B cell (primary cell): ENCODE measurements at regions not wholly inside any gene's neighbourhood (a gene's known extent, or its start where the extent isn't known, plus 50 kb on each side); places are given as distances from the start of the nearest gene placed in this dataset.

Experiments used
- ATAC-seq: fragments of 200-7000 bp; cut with Tn5 transposase; one replicate; pipeline ENCODE4 v1.10.0; 2021; ENCODE audit warnings: low read depth, mild to moderate bottlenecking, moderate number of reproducible peaks, moderate library complexity
- CTCF ChIA-PET: fragments of 350-600 bp; sonication (Branson Sonifier 250); formaldehyde crosslinking; loops from one replicate; lab custom pipeline; 2021; ENCODE audit warnings: antibody characterized with exemption, inconsistent platforms; lab: Charles Lee
- POLR2A ChIA-PET: fragments of 350-600 bp; sonication (Branson Sonifier 250); formaldehyde crosslinking; loops from one replicate; lab custom pipeline; 2021; ENCODE audit warnings: antibody characterized with exemption; lab: Charles Lee
- DNase-seq: peaks from one replicate; pipeline ENCODE4 v3.0.0; 2013
- H2AFZ ChIP-seq: 2 replicates; pipeline ENCODE4 v1.6.1; 2012; ENCODE audit warnings: mild to moderate bottlenecking, low read depth, low read length; ENCODE audit not compliant: insufficient read depth, poor library complexity, severe bottlenecking
- H3K27ac ChIP-seq, 2 donors: 1 replicate in 1 of 2; 2 replicates in 1 of 2; pipeline ENCODE4 v1.5.1; 2012 to 2013; ENCODE audit warnings: low read length in 2 of 2, mild to moderate bottlenecking in 2 of 2, moderate library complexity in 1 of 2
- H3K27me3 ChIP-seq, 4 experiments: fragments of 200-600 bp in 1 of 4; sonication (generic) in 1 of 4; replicated peaks in 1 of 4; 1 replicate in 2 of 4; 2 replicates in 2 of 4; pipeline versions ENCODE4 v1.6.1 to v1.7.0; 2013 to 2016; ENCODE audit warnings: low read length in 3 of 4, mild to moderate bottlenecking in 2 of 4, mixed read lengths in 1 of 4, moderate library complexity in 1 of 4; ENCODE audit not compliant: insufficient read depth in 4 of 4, control insufficient read depth in 3 of 4; ENCODE audit errors: control extremely low read depth in 1 of 4
- H3K36me3 ChIP-seq, 2 experiments: replicated peaks in 1 of 2; 1 replicate in 1 of 2; 2 replicates in 1 of 2; pipeline versions ENCODE4 v1.6.1 to v1.7.1; 2013; ENCODE audit warnings: low read length in 1 of 2; ENCODE audit not compliant: insufficient read depth in 2 of 2, control insufficient read depth in 1 of 2; ENCODE audit errors: control extremely low read depth in 1 of 2, extremely low read depth in 1 of 2
- H3K4me1 ChIP-seq, 2 donors: fragments of 200-600 bp in 1 of 2; sonication (generic) in 1 of 2; 1 replicate in 1 of 2; 2 replicates in 1 of 2; pipeline versions ENCODE4 v1.5.1 to v1.6.1; 2013 to 2017; ENCODE audit warnings: low read length in 2 of 2; ENCODE audit not compliant: control insufficient read depth in 2 of 2, insufficient read depth in 2 of 2
- H3K4me2 ChIP-seq: replicated peaks from 2 replicates; pipeline ENCODE3; 2012; ENCODE audit warnings: mild to moderate bottlenecking, low read depth, low read length; ENCODE audit not compliant: poor library complexity, severe bottlenecking
- H3K4me3 ChIP-seq, 5 experiments: fragments of 200-600 bp in 1 of 5; sonication (generic) in 1 of 5; 1 replicate in 3 of 5; 2 replicates in 2 of 5; pipeline versions ENCODE4 v1.5.1 to v1.7.0; 2011 to 2016; ENCODE audit warnings: low read length in 4 of 5, mild to moderate bottlenecking in 4 of 5, low read depth in 2 of 5, control low read depth in 1 of 5, moderate library complexity in 1 of 5; ENCODE audit not compliant: insufficient read depth in 1 of 5; ENCODE audit errors: control extremely low read depth in 1 of 5, extremely low read depth in 1 of 5
- H3K79me2 ChIP-seq: fragments of 200-600 bp; sonication (generic); one replicate; pipeline ENCODE4 v1.6.0; 2016; ENCODE audit warnings: low read length; ENCODE audit not compliant: control insufficient read depth, insufficient read depth
- H3K9ac ChIP-seq: fragments of 200-600 bp; sonication (generic); 2 replicates; pipeline ENCODE4 v1.6.1; 2017; ENCODE audit warnings: mild to moderate bottlenecking, low read length, moderate library complexity
- H3K9me3 ChIP-seq, 3 donors: one replicate each; pipeline versions ENCODE4 v1.6.1 to v1.7.1; 2013; ENCODE audit warnings: low read length in 2 of 3; ENCODE audit not compliant: control insufficient read depth in 2 of 3, insufficient read depth in 1 of 3; ENCODE audit errors: control extremely low read depth in 1 of 3
- H4K20me1 ChIP-seq: 2 replicates; pipeline ENCODE4 v1.6.0; 2012; ENCODE audit warnings: mild to moderate bottlenecking, low read length; ENCODE audit not compliant: insufficient read depth, control insufficient read depth, poor library complexity, severe bottlenecking
- H3K27ac Mint-ChIP-seq: one replicate; pipeline ENCODE4 v1.8.0; 2021; ENCODE audit warnings: mixed read lengths
- H3K27me3 Mint-ChIP-seq: one replicate; pipeline ENCODE4 v1.8.0; 2021; ENCODE audit warnings: mixed read lengths
- H3K4me1 Mint-ChIP-seq: one replicate; pipeline ENCODE4 v1.8.0; 2021; ENCODE audit warnings: mixed read lengths
- H3K4me3 Mint-ChIP-seq: one replicate; pipeline ENCODE4 v1.8.0; 2021; ENCODE audit warnings: mixed read lengths
- H3K9me3 Mint-ChIP-seq: one replicate; pipeline ENCODE4 v1.8.0; 2022; ENCODE audit warnings: mixed read lengths; ENCODE audit not compliant: insufficient read depth
- CTCF ChIP-seq: fragments of 200-600 bp; IDR thresholded peaks from one replicate; pipeline ENCODE4 v1.8.0; 2022; ENCODE audit warnings: antibody characterized with exemption, mild to moderate bottlenecking
- EZH2 ChIP-seq: IDR thresholded peaks from 2 replicates; pipeline ENCODE4 v1.6.1; 2012; ENCODE audit warnings: borderline replicate concordance, low read depth, mild to moderate bottlenecking, moderate library complexity, low read length; ENCODE audit not compliant: insufficient read depth, poor library complexity, severe bottlenecking
- WGBS: methylation state at CpG from one replicate; pipeline ENCODE4 v1.1.5; 2013; ENCODE audit warnings: missing lambda C conversion rate; ENCODE audit not compliant: insufficient coverage; 5-methylcytosine and 5-hydroxymethylcytosine counted together
- intact Hi-C: fragments of 100-400 bp; cut with micrococcal nuclease; formaldehyde crosslinking; loops from one replicate; pipeline ENCODE4 v1.10.0; 2022

DNA sequence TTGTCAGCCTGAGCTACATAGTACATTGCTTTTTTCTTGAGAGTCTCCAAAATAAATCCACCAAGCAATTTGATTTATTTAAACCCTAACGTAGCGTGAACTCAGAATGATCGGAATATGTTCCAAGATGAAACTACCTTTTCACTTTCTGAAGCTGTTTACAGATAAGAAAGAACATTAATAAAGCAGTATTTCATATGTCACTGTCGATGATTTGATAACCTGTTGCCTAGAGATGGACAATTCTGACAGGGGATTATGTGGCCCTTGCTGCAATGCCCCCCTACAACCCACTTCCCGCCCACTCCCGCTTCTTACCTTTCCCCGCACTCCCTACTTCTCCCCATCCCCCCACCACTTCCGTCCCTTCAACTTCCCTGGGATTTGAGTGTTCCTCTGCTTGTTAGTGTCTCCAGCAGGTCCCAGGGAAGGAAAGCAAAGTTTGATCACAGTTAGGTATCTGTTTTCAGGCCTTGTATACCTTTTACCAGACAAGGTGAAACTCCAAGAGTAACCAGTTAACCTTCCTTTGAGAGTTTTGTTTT is 229.2 kb upstream of the HMGA2 start:
- no peaks in the 10 kb centered on the region for H3K4me1 ChIP-seq
- H3K27me3 ChIP-seq = no peaks in the 10 kb centered on the region
- H3K9me3 Mint-ChIP-seq = no peaks in the 10 kb centered on the region
- ATAC-seq (no peak), DNase-seq (no peak)
- CTCF ChIA-PET = no interaction called here
- H3K27ac Mint-ChIP-seq = no peak overlapping the region
- no peak overlapping the region for H3K27ac ChIP-seq
- POLR2A ChIA-PET = no interaction called here
- H3K4me3 ChIP-seq = no peak overlapping the region
- no peaks in the 10 kb centered on the region for H3K9me3 ChIP-seq
- TF ChIP-seq CTCF = no peak
- no peak for TF ChIP-seq EZH2
- no peak overlapping the region for H3K4me2 ChIP-seq
- intact Hi-C loops = no loop called here
- H3K79me2 ChIP-seq = no peaks in the 10 kb centered on the region
- no peak overlapping the region for H3K9ac ChIP-seq
- WGBS = 100% methylated on average over 3 of the region's 8 CpGs
- no peaks in the 10 kb centered on the region for H3K4me1 Mint-ChIP-seq
- H3K4me3 Mint-ChIP-seq = no peak overlapping the region
- H3K36me3 ChIP-seq = no peaks in the 10 kb centered on the region
- H4K20me1 ChIP-seq = no peaks in the 10 kb centered on the region
- H2AFZ ChIP-seq = no peak overlapping the region
- H3K27me3 Mint-ChIP-seq = peaks cover 7% of the 10 kb centered on the region

DNA sequence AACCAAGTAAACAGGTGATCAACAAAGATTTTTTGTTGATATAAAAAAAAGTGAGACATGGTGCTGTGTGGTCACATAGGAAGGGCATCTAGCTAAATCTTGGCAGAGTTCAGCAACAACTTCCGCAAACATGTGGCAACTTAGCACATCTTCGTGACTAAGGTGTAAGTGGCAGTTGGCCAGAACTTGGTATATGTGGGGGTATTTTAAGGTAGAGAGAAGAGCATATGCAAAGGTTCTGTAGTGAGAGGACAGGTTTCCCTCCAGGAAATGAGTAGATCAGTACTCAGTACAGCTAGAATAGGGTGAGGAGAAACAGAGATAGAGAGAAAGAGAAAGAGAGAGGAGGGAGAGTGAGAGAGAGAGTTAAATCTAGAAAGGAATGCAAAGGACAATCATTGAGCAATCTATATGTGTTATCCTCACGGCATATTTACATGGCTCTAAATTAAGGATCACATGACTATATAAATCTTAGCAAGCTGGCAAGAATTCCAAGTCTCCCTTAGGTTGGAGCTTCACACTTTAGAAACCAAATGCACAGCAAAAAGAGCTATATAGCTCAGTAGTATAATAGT is 227.7 kb upstream of the HMGA2 start:
- no peaks in the 10 kb centered on the region for H3K9me3 Mint-ChIP-seq
- intact Hi-C loops = no loop called here
- Histone ChIP-seq H3K4me1 (no peaks in the 10 kb centered on the region), H3K36me3 (no peaks in the 10 kb centered on the region), H3K27me3 (peaks cover 0 to 3% (median under 1%) of the 10 kb centered on the region in 4 experiments), H3K79me2 (no peaks in the 10 kb centered on the region), H3K9ac (no peak overlapping the region), H3K27ac (no peak overlapping the region), H3K4me3 (no peak overlapping the region), H4K20me1 (no peaks in the 10 kb centered on the region), H2AFZ (no peak overlapping the region), H3K4me2 (no peak overlapping the region), H3K9me3 (no peaks in the 10 kb centered on the region)
- no peaks in the 10 kb centered on the region for H3K4me1 Mint-ChIP-seq
- TF ChIP-seq CTCF = no peak
- TF ChIP-seq EZH2 = no peak
- POLR2A ChIA-PET = no interaction called here
- DNase-seq = no peak
- H3K27ac Mint-ChIP-seq = no peak overlapping the region
- H3K27me3 Mint-ChIP-seq = peaks cover 10% of the 10 kb centered on the region
- CTCF ChIA-PET = no interaction called here
- 94% methylated on average over 2 of the region's 3 CpGs for WGBS
- no peak overlapping the region for H3K4me3 Mint-ChIP-seq
- no peak for ATAC-seq
